ENCODE measurements at regions not wholly inside any gene's neighbourhood (a gene's known extent, or its start where the extent isn't known, plus 50 kb on each side); places are given as distances from the start of the nearest gene placed in this dataset.

GRCh38 chr20:39259808-39260207 lies 297.7 kb downstream of the DHX35 start:
- DNase-seq (ENCODE audit: low read depth): no peak

GRCh38 chr20:39259010-39259803 lies 297.1 kb downstream of the DHX35 start:
- DNase-seq (ENCODE audit: low read depth): no peak

DNA sequence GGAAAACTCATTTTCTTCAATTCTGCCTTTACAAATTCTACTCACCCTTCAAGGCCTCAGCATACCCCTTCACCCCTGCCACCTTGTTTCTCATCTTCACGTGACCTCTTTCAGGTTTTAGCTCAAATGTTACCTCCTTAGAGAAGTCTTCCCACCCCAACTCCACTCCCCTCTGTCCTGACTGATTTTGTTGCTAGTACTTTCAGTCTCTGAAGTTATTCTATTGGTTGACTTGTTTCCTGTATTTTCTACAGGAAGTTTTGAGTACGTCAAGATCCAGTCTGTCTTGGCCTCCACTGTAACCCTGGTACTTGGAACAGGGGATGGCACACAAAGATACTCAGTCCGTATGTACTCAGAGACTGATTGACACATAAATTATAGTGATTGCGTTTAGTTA lies 296.1 kb downstream of the DHX35 start:
- no peak for DNase-seq (ENCODE audit: low read depth)

DNA sequence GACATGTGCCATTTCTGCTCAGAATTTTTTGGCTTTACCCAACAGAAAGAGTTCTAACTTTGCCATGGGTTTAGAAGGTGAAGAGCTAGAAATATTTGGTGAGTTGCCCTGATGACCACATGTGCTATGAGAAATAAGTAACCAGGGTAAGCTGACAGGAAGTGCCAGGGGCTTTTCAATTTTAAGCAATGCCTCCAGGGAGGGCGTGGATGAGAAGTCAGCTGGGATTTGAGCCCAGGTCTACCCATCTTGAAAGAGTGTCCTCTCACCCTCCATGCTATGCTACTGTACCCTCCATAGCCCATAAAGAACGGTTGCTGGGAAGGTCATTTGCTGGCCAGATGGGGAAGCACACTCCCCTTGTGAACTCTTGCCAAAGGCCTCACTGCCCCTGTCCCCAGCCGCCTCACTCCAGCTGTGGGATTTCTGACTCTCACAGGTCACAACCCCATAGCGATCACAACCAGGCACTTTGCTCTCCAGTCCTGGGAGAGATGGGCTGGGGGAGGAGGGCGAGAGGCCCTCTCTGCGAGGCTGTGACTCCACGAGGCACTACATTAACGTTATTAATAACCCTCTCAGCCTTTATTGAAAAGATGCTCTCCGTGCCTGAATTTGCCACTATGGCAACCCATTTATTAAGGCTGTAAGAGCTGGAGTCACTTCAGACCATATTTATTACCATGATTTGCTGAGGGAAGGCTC lies 291.1 kb downstream of the DHX35 start:
- no peak for DNase-seq (ENCODE audit: low read depth)

- no peak for DNase-seq (ENCODE audit: low read depth)
Measured at GRCh38 chr20:39252035-39252434, 289.9 kb downstream of the DHX35 start.

GRCh38 chr20:39249798-39250197 lies 287.7 kb downstream of the DHX35 start:
- no peak for DNase-seq (ENCODE audit: low read depth)

DNA sequence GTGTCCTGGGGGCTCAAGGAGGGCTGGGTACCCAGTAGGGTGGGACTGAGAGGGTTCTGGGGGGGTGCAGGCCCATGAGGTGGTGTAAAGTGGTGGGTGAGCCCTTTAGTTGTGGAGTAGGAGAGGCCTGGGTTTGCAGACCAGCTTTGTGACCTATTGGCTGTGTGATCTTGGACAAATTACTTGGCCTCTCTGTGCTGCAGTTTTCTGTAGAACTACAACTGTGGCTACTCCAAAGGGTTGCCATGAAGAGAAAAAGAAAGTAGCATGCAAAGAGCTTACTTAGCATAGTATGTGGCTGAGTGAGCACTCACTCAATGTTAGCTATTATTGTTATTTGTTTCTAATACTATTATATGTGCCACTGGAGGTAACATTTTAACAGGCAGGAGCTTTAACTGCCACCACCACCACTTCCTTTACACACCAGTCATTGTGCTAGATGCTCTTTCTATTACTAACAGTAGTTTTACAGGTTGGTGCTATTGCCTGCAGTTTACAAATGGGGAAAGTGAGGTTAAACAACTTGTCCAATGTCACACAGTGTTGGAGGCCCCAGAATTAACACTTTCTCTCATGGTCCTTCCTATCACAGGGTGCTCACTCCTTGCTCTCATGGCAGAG lies 286.8 kb downstream of the DHX35 start:
- no peak for DNase-seq (ENCODE audit: low read depth)

DNA sequence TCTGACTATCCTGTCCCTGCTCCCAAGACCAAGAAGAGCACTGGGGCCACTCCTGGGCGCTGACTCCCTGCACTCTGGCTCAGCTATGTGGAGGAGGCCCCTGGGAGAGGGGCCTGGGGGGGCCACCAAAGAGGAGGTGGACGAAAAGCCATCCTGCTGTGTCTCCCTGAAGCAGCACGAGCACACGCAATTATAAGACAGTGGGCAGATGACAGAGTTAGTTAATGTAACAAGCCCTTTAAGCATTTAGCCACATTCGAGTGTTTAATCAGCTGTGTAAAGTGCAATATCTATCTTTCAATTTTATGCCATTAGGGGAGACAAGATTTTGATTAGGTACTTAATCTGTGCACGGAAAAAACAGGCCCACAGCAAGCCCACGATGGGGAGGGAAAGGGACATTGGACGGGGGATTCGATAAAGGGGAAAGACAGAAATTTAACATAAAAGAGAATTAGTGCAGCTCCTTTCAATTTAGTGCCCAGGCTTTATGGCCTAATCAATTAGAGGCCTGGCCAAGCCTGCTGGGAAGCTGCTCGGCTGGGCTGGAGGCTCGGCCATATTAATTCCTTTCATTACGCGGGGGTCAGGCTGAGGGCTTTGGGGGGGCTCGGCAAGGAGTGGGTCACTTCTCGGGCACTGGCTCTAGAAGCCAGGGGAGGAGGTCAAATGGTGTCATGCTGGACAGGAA lies 286.2 kb downstream of the DHX35 start:
- DNase-seq (ENCODE audit: low read depth): no peak

- no peak for DNase-seq (ENCODE audit: low read depth)
Measured at GRCh38 chr20:39246436-39246835, 284.3 kb downstream of the DHX35 start.

- no peak for DNase-seq (ENCODE audit: low read depth)
Measured at GRCh38 chr20:39245685-39246311, 283.7 kb downstream of the DHX35 start.

GRCh38 chr20:39243962-39244361 lies 281.8 kb downstream of the DHX35 start:
- no peak for DNase-seq (ENCODE audit: low read depth)

DNA sequence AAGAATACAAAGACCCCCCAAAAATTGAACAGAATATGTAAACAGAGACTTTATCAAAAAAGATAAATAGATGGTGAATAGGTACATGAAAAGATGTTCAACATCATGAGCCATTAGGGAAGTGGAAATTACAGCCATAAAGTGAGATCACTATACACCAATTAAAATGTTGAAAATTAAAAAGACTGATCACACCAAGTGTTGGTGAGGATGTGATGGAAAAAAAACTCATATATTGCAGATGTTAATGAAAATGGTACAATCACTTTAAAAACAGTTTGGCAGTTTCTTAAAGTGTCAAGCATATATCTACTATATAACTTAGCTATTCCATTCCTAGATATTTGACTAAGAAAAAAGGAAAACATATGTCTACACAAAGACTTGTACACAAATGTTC lies 280.5 kb downstream of the DHX35 start:
- no peak for DNase-seq (ENCODE audit: low read depth)

DNA sequence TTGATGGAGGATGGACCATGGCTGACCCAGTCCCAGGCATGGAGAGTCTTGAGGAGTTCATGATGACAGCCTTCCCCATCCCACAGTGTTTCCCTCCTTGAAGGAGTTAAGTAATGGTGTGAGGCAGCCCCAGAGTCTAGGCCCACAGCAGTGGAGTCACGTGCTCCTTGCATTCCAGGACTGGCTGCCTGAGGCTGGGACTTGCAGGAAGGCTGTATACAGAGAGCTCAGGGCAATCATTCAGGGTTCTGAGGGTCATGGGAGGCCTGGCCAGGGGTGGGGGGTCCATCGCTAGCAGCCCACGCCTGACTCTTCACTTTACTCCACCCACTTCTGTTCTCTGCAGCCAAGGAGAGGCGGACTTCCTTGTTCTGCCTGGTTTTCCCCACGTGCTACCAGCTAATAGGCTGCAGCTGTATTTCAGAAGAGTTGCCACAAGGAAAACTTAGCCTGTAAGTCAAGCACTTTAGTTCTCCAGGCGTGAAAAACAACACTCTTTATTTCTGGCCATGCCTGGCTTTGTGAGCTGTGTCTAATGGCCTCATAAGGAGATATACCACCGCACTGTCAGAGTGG lies 272.5 kb downstream of the DHX35 start:
- no peak for DNase-seq (ENCODE audit: low read depth)

DNA sequence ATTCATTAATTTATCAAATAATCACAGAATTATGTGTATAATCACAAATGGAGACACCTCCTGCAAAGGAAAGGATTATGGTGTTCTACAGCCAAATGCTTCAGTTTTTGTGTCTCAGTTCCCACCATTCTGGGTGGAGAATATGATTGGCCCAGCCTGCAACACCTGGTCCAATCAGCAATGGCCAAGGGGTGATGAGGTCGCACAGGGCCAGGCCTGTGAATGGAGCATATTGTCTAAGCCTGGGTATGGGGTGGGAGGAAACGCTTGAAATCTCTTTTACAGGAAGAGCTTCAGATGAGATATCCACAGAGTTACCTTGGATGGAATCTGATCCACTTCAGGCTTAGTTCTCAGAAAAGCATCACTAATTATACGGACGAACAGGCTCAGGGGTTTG lies 271.6 kb downstream of the DHX35 start:
- DNase-seq (ENCODE audit: low read depth): no peak

- no peak for DNase-seq (ENCODE audit: low read depth)
Measured at GRCh38 chr20:39227416-39227815, 265.3 kb downstream of the DHX35 start.

- no peak for DNase-seq (ENCODE audit: low read depth)
Measured at GRCh38 chr20:39225978-39226377, 263.8 kb downstream of the DHX35 start.

- no peak for DNase-seq (ENCODE audit: low read depth)
Measured at GRCh38 chr20:39225536-39225935, 263.4 kb downstream of the DHX35 start.

- DNase-seq (ENCODE audit: low read depth): no peak
Measured at GRCh38 chr20:39222101-39222500, 260.0 kb downstream of the DHX35 start.

- DNase-seq (ENCODE audit: low read depth): no peak
Measured at GRCh38 chr20:39216195-39216594, 254.1 kb downstream of the DHX35 start.

DNA sequence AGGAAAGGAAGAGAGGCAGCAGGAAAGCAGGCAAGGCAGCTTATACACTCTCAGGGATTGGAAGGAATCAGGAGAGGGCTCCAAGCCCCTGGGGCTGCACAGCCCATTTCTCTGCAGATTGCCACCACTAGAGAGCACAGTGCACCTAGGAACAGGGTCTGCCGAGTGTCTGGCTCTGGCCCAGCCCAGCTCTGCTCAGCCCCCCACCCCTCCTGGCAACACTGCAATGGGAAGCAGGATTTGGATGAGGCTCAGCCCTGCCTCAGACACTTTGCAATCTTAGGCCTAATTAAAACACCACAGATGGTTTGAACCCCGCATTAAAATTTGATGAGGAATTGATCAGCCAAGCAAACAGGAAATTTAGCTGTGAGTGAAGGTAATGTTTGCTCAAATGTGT lies 252.7 kb downstream of the DHX35 start:
- no peak for DNase-seq (ENCODE audit: low read depth)

- DNase-seq (ENCODE audit: low read depth): no peak
Measured at GRCh38 chr20:39213476-39214145, 251.5 kb downstream of the DHX35 start.
